OCI-LY1 (cell line): ENCODE measurements at regions not wholly inside any gene's neighbourhood (a gene's known extent, or its start where the extent isn't known, plus 50 kb on each side); places are given as distances from the start of the nearest gene placed in this dataset.

Source experiments
- EZH2 ChIP-seq: fragments of 200-600 bp; sonication (generic), shearing (Covaris generic); IDR thresholded peaks from 2 replicates; pipeline ENCODE4 v1.8.0; 2017; ENCODE audit warnings: borderline replicate concordance, mixed run types, mild to moderate bottlenecking, antibody characterized with exemption, low read length, moderate library complexity, mixed read lengths
- TF ChIP-seq, protein P1 (sequence below): fragments of 200-600 bp; sonication (generic), shearing (Covaris generic); IDR thresholded peaks from 2 replicates; pipeline ENCODE4 v1.5.1; 2017; ENCODE audit warnings: mild to moderate bottlenecking, antibody characterized with exemption, low read length, moderate library complexity, mixed read lengths

DNA sequence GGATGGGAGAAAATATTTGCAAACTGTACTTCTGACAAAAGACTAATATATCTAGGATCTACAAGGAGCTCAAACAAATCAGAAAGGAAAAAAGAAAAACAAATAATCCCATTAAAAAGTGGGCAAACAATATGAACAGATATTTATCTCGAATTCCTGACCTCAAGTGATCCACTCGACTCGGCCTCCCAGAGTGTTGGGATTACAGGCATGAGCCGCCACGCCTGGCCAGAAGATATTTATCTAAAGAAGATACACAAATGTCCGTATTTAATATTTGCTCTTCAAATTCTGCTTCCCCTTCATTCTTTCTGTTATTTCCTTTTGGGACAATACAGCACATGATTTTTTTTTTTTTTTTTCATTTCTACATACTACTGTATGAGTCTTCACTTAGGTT, 151.7 kb upstream of the GRM7 start:
- no peak for TF ChIP-seq EZH2
- TF ChIP-seq, protein P1, sequence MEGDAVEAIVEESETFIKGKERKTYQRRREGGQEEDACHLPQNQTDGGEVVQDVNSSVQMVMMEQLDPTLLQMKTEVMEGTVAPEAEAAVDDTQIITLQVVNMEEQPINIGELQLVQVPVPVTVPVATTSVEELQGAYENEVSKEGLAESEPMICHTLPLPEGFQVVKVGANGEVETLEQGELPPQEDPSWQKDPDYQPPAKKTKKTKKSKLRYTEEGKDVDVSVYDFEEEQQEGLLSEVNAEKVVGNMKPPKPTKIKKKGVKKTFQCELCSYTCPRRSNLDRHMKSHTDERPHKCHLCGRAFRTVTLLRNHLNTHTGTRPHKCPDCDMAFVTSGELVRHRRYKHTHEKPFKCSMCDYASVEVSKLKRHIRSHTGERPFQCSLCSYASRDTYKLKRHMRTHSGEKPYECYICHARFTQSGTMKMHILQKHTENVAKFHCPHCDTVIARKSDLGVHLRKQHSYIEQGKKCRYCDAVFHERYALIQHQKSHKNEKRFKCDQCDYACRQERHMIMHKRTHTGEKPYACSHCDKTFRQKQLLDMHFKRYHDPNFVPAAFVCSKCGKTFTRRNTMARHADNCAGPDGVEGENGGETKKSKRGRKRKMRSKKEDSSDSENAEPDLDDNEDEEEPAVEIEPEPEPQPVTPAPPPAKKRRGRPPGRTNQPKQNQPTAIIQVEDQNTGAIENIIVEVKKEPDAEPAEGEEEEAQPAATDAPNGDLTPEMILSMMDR, result no peak
